Jurkat, Clone E6-1 (cell line): ENCODE measurements at regions not wholly inside any gene's neighbourhood (a gene's known extent, or its start where the extent isn't known, plus 50 kb on each side); places are given as distances from the start of the nearest gene placed in this dataset.

ENCODE experiments used
- DNase-seq: peaks from one replicate; pipeline ENCODE4 v3.0.0-alpha.2; 2011; ENCODE audit warnings: low read depth, low spot score
- H3K4me3 ChIP-seq: 2 replicates; pipeline ENCODE4 v1.5.1; 2011; ENCODE audit warnings: mild to moderate bottlenecking, low read length, control low read depth, moderate library complexity

DNA sequence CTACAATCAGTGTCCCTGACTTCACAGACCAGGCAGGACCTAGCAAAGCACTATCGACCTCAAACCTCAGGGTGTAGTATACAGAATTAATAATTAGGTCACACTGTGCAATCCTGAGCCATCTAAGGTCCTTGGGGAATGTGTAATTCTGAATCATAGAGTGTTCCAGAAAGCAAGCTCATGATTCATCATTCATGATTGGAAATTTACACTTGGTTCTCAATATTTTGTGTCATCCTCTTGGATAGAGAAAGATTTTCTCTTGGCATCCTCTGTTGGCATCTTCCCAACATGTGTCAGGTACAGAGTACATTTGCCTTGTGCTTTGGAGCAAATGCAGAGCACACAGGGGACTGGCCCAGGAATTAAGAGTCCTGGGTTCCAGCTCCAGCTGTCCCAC is 245.0 kb upstream of the NT5C1B start:
- no peak overlapping the region for H3K4me3 ChIP-seq
- DNase-seq = no peak

DNA sequence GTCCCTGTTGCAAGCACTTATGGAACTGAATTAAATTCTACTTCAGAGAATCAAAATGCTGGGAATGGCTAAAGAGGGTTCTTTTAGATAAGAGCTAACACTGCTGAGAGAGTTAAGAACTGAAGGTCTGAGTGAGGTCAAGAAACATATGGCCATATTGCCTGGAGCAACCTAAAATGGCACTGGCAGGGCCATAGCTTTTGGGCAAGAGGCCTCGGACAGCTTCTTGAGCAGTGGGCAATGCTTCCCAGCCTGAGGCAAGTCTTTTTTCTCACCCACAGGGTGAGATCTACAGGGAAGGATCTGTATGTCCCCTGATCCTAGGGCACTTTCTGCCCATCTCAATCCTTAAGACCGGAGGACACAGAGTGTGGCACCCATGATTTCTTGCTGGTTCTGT is 244.6 kb upstream of the NT5C1B start:
- H3K4me3 ChIP-seq = no peak overlapping the region
- no peak for DNase-seq

DNA sequence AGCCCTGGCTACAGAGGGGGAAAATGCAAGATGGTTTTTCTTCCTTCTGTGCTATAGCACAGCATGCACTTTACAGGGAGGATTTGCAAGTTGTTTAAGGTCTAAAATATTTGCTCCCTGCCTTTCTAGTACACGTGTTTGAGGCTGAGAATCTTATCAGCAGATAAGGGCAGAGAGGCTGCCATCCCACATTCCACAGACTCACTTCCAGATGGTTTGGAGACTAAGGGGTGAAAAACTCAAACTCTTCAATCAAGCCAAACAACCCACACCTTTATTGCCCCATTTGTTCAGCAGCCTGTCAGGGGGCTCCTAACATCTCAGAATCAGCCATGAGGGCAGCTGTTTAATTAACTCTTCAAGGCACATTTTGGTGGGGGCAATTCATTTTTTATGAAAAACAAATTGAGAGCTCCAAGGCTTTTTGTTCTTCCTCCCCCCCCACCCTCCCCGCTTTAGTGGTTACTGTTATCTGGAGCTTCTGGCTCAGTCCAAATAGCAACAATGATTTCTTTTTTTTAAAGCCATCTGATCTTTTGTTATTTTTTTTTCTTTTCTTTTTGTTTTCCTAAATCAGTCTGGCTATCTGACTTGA is 242.6 kb upstream of the NT5C1B start:
- no peak overlapping the region for H3K4me3 ChIP-seq
- no peak for DNase-seq

GRCh38 chr2:18830962-18831361 is 241.6 kb upstream of the NT5C1B start:
- H3K4me3 ChIP-seq = no peak overlapping the region
- DNase-seq = no peak

DNA sequence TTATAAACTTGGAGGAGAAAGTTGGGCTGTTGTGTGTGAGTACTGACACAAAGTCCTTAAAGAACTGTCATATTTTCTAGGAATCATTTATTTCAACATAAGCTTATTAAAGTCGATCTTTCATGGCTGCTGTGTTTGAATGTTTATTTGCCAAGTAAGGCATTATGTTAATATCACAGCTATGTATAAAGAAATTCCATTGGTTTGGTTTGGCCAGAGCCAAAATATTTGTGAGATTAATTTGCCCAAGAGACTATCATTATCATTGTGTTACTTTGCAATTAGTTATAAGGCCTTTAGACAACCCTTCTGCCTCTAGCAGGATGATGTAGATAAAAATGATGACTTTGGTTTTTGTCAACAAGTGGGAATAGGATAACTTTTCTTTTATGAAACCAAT is 240.6 kb upstream of the NT5C1B start:
- no peak overlapping the region for H3K4me3 ChIP-seq
- DNase-seq = no peak

- no peak for DNase-seq
- no peak overlapping the region for H3K4me3 ChIP-seq
Measured at GRCh38 chr2:18829251-18829902, 240.0 kb upstream of the NT5C1B start.

- no peak for DNase-seq
- no peak overlapping the region for H3K4me3 ChIP-seq
Measured at GRCh38 chr2:18828296-18828695, 238.9 kb upstream of the NT5C1B start.

- H3K4me3 ChIP-seq = no peak overlapping the region
- no peak for DNase-seq
Measured at GRCh38 chr2:18825838-18826237, 236.5 kb upstream of the NT5C1B start.

- DNase-seq = no peak
- H3K4me3 ChIP-seq = no peak overlapping the region
Measured at GRCh38 chr2:18824915-18825314, 235.5 kb upstream of the NT5C1B start.

DNA sequence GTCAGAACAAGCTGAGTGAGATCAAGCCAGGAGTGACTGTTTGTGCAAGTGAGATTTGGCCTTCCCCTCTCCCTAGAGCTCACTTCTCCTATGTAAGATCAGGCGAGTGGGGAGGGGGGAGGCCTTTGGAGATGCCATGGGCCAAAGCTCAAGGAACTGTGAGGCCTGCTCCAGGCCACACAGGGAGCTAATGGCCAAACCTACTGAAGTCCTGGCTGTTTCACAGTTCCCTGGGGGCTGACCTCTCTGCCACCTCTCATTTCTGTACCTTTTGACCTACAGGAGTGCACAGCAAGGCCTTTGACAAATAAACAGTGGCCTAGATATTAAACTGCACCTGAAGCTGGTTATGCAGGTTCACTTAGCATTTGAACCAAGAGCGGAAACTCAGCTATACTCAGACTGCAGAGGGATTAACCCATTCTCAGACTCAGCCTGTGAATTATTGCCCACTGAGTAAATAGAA is 235.0 kb upstream of the NT5C1B start:
- no peak for DNase-seq
- no peak overlapping the region for H3K4me3 ChIP-seq

GRCh38 chr2:18821431-18821830 is 232.1 kb upstream of the NT5C1B start:
- H3K4me3 ChIP-seq = no peak overlapping the region
- no peak for DNase-seq

GRCh38 chr2:18820966-18821365 is 231.6 kb upstream of the NT5C1B start:
- H3K4me3 ChIP-seq = no peak overlapping the region
- no peak for DNase-seq

DNA sequence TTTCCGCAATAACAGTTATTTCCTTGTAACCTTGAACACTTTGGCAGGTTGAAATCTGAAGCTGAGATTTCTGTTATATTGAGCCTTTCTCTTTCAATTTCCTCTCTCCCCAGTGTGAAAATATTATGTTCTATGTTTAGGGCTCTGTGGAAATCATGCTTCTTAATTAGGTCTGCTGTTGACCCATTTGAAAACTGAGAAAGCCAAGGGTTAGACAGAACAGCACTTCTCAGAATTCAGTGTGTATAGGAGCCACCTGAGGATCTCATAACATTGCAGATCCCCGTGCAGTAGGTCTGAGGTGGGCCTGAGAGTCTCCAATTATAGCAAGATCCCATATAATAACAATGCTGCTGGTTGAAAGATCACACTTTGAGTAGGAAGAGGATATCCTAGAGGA is 230.2 kb upstream of the NT5C1B start:
- H3K4me3 ChIP-seq = no peak overlapping the region
- DNase-seq = no peak

DNA sequence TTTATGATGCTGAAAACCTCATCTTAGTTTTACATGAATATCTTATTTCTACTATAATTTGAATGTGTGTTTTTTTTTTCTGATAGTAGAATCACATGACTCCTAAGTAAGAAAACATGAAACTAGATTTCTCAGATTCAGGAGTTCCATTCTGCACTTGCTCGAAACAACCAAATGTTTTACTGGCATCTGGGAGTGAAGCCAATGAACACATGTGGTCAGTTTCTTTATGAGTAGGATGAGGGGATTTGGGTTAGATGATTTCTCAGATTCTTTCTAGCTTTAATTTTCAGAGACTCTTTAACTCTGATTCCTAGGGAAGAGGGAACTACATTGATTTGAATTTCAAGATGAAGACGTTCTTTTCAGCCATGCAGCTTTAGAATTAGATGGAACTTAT is 225.0 kb upstream of the NT5C1B start:
- DNase-seq = no peak
- no peak overlapping the region for H3K4me3 ChIP-seq

DNA sequence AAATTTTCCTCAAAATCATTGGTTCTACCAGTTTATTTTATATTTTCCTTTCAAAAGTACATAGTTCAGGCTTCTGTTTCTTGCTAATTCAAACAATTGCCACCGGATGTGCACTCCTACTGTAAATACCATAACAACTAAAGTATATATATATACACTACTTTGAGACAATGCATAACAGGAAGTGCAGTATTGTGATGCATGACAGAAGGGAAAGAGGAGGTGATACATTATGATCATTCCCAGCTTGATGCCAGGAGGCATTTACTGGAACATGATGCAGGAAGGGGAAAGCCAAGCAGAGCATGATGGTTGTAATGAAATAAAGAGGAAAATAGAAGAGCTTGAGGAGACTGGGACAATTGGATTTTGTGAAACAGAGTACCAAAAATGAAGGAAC is 215.2 kb upstream of the NT5C1B start:
- no peak for DNase-seq
- no peak overlapping the region for H3K4me3 ChIP-seq

- H3K4me3 ChIP-seq = no peak overlapping the region
- DNase-seq = no peak
Measured at GRCh38 chr2:18803141-18803939, 214.0 kb upstream of the NT5C1B start.

DNA sequence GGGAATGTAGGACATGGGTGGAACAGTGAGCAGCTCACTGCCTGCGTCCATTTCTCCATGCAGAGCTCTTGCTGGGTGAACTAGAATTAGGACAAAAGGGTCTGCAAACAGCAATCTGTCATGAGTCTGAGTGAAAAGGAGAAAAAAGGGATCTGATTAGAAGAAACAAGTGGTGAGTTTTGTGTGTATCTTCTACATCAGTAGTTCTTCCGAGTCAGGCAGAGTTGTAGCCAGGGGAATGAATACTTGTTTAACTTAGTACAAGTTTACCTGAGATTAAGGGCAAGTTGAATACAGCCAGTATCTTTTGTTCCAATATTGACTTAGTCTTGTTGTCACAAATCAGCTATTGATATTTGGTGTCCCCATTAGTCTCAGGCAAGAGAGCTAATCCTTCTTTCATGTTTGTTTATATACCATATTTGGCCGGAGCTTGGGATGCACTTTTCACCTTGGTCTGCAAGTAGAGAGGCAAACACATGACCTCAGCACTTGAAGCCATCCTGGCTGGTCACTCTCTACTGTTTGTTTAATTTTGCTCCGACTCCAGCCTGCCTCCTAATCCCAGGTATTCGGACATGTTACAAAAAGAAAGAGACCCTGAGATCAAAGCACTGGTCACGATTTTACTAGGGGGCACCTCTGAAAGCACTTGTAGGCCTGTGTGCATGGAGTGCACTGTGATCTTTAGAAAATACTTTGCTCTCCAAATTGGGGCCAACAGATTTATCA is 211.0 kb upstream of the NT5C1B start:
- no peak overlapping the region for H3K4me3 ChIP-seq
- no peak for DNase-seq

DNA sequence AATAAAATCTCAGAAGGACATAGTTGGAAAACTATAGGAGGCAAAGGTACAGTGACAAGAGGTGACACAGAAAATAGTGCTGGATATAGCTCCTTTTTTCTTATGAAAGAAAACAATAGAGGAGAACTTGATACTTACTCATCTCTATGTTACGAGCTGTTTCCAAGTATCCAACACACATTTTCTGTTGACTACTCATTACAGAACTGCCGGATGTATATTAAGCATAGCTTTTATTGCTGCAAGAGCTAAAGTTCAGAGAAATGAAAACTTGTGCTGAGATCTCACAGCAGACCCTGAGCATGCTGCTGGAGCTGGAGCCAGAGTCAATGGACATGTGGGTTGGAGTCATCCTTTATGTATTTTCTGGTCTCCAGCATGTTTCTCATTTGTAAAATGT is 210.0 kb upstream of the NT5C1B start:
- H3K4me3 ChIP-seq = no peak overlapping the region
- no peak for DNase-seq

DNA sequence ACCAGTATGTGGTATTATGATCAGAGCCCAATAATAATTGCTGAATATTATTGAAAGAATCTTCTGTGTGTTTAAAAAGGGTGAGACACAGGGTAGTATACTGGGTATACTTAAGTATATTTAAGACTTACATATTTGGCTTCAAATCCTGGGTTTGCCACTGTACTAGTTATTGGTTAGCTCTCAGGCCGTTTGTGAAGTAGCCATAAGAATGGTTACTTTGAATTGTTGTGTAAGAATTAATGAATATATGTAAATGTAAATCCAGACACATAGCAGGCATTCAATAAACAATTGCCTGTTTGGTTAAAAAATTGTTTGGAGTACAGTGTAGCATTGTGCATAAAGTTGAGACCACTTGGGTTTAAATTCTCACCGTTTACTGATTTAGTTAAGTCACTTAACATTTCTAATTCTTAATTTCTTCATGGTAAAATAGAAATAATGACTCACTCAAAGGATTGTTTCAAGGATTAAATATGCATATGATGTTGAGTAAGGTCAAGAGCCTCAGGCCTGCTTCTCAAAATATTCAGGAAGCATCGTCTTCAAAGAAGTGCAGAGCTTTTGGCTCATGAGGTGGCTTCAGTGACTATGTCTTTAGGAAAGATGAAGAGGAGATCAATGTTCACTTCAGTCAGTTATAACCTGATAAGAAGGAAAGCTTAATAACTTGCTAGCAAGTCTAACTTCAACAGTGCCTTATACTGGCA is 207.9 kb upstream of the NT5C1B start:
- no peak overlapping the region for H3K4me3 ChIP-seq
- DNase-seq = no peak
